Left hindlimb (tissue), 1 donor: ENCODE measurements at regions not wholly inside any gene's neighbourhood (a gene's known extent, or its start where the extent isn't known, plus 50 kb on each side); places are given as distances from the start of the nearest gene placed in this dataset.

Experiments used
- DNase-seq: peaks from one replicate; pipeline ENCODE4 v3.0.0-alpha.2; 2018

DNA sequence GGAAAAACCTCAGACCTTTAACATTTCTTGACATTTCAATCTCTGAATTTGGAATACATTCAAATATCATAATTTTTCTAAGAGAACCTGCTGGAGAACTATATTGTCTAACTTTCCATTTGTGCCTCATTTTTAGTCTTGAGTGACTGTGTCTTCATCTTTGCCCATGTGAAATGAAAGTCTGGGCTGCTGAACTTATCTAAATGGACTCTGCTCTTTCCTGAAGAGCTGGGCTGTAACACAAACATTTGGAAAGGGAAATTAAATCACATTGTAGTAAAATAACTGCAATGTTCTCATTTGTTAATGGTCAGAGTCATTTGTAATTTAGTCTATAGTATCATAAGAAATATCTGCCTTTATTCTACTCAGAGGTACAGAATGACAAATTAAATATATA lies 373.1 kb downstream of the LRIG3 start:
- no peak for DNase-seq

DNA sequence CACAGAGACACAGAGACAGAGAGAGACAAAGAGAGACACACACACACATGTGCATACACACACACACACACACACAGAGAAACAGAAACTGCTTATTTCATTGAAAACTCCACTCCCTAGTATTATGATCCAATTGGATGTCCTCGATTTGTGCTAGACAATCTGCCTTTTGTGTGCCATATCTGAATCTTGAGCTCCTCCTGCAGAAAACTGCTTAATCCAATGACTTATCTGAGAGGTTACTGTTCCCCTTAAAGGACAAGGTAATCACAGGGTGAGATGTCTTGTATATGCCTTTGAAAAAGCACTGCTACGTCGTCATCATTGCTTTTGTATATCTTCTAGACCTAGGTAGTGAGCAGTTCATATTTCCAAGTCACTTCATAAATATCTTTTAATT lies 371.5 kb downstream of the LRIG3 start:
- no peak for DNase-seq

DNA sequence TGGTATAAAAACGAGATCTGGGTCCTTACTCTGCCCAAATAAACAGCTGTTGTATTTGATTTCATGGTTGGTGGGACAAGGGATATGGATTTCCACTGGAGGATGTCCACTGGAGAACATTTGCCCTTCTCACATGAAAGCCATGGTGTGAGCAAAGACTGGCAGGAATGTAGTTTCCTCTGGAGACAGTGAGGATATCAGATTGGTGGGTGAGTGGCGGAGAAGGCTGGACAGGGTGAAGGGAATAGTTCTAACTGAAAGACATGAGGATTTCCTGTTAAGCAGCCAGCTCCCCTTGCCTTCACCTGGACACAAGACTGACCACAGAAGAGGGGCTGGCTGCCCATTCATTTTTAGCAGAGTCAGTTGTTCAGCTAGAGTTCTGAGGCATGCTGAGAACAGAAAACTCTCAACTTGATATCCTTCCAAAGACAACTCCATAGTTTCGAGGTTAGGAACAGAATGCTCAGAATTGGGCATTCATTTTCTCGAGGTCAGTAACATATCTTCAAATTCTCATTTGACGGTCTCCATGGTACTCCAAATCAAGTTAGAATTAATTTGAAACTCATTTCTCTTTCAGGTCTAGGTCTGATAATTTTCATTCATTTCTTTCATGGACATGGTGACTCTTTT lies 365.7 kb downstream of the LRIG3 start:
- no peak for DNase-seq

GRCh38 chr12:58557171-58557570 lies 363.1 kb downstream of the LRIG3 start:
- no peak for DNase-seq

DNA sequence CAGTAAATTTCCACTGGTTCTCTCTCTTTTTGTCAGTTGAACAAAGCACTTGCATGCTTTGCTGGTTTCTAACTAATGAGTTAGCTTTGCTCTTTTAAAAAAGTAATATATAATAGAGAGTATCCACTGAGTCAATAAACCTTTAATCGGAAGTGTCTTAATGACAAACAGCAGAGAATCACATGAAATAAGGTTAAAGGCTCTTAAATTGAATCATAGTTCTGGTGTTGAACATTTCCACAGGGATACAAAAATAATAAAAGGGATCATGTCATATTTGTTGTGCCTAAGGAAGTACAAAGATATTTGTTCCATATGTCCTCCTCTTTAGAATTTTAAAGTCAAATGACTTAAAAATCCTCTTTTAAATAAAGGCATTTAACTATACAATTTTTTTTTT lies 362.6 kb downstream of the LRIG3 start:
- no peak for DNase-seq

DNA sequence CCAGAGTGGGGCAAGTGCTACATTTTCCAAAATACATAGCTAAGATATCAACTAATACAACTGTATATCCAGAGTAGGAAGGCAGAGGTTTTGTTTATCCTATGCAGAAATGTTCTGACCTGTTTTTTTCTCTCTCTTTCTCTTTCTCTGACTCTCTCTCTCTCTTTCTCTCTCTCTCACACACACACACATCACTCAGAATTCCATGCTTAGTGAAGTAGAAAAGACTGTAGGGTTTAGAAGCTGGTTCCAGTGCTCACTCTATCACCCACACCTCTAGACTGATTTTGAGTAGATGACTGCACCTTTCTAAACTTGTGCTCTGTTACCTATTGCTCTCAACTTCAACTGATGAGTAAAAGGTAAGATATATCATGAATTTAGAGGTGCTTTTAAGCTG lies 356.7 kb downstream of the LRIG3 start:
- no peak for DNase-seq

GRCh38 chr12:58564721-58565120 lies 355.6 kb downstream of the LRIG3 start:
- no peak for DNase-seq

GRCh38 chr12:58566599-58566998 lies 353.7 kb downstream of the LRIG3 start:
- DNase-seq: no peak

DNA sequence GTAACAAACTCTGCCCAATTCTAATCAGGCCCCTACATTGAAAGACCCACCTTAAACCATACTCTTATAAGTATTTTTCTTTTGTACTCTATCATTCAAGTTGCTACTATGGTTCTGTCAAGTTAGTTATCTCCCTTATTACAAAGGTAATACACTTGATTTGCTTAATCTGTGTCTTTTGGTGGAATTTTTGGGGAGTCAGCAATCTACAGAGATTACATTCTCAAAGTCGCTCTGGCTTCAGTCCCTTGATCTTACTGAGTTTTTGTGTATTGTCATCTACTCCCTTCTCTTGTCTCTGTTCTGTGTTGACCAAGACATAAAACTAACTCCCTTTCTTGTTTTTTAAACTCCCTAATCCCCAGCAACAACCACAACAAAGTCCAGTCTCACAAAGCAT lies 353.1 kb downstream of the LRIG3 start:
- DNase-seq: no peak

- no peak for DNase-seq
Observed at GRCh38 chr12:58570411-58570810, 349.9 kb downstream of the LRIG3 start.

DNA sequence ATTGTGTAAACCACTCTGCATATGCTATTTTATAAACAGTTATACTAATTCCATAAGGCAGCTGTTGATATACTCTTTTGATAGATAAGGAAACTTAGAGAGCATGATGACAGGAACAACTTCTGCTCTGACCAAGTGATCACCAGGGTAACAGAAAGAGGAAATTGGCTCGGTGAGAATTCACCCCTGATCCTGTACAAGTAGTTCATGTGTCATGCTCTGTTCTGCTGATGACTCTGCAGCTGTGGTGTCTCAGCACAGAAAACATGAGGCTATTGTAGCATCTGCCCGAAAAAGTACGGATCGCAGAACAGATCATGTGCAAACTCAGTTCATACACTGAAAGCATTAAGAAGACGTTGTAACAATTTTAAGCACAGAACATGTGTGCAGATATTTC lies 345.0 kb downstream of the LRIG3 start:
- peak; percentile 48 for DNase-seq

DNA sequence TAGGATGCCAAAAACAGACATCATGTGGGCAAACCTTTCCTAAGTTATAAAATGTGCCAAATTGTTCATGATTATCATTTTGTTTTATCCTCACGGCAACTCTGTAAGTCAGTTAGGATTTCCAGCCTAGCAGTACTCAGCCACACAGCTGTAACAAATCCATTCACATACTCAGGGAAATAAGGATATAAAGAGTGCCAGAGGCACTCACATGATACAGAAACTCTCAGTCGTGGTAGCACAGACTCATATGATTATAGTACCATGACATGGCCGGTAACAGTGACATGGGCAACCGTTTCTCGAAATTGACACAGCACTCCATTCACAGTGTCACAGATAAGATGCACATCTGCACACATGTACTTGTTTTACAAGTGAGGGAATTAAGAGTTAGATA lies 344.2 kb downstream of the LRIG3 start:
- no peak for DNase-seq

- DNase-seq: no peak
Observed at GRCh38 chr12:58576916-58577315, 343.4 kb downstream of the LRIG3 start.

GRCh38 chr12:58580095-58580494 lies 340.2 kb downstream of the LRIG3 start:
- DNase-seq: no peak

DNA sequence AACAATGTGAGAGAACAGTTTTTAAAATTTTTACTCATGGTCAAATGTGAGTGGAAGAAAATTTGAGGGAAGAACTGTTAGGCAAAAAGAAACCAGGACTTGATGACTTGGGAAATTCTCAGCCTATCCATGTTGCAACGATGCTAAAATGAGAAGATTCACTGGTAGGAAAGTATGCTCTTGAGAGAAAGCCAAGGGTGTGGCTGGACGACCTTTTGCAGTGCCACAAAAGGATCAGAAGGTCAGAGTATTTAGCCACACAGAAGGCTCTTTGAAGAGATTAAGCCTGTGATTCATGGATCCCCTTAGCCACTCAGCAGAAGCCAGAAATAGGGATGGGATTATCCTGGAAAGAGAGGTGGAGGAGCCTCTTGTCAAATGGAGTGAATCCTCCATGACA lies 336.8 kb downstream of the LRIG3 start:
- DNase-seq: no peak

- DNase-seq: no peak
Observed at GRCh38 chr12:58583940-58584339, 336.4 kb downstream of the LRIG3 start.

GRCh38 chr12:58584880-58585279 lies 335.4 kb downstream of the LRIG3 start:
- DNase-seq: no peak

DNA sequence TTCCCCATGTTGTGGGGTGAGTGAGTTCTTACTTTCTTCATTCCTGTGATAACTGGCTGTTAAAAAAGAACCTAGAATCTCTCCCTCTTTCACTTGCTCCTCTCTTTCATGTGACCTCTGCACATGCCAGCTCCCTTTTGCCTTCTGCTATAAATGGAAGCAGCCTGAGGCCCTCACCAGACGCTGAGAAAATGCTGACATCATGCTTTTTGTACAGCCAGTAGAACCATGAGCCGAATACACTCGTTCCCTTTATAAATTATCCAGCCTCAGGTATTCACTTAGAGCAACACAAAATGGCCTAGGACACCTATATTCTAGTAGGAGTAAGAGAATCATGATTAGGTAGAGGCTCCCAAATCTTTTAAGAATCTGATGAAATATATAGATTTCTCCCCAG lies 333.5 kb downstream of the LRIG3 start:
- DNase-seq: no peak

DNA sequence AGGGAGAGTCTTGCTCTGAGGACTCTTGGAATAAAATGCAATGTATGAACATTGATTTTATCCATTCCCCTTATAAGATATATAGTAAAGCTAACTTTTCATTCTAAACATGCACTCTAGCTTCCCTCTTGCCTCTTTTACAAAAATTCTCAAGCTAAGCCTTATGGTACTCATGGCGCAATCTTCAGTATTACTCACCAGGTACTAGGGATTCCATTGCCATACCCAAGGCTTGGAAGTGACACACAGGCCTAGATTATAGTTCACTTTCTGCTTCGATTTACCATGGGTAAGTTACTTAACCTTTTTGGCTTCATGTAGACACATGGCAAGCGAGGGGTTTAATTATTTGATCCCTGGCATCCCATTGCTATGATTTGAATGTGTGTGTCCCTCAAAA lies 331.5 kb downstream of the LRIG3 start:
- no peak for DNase-seq

GRCh38 chr12:58592475-58593207 lies 327.7 kb downstream of the LRIG3 start:
- no peak for DNase-seq

DNA sequence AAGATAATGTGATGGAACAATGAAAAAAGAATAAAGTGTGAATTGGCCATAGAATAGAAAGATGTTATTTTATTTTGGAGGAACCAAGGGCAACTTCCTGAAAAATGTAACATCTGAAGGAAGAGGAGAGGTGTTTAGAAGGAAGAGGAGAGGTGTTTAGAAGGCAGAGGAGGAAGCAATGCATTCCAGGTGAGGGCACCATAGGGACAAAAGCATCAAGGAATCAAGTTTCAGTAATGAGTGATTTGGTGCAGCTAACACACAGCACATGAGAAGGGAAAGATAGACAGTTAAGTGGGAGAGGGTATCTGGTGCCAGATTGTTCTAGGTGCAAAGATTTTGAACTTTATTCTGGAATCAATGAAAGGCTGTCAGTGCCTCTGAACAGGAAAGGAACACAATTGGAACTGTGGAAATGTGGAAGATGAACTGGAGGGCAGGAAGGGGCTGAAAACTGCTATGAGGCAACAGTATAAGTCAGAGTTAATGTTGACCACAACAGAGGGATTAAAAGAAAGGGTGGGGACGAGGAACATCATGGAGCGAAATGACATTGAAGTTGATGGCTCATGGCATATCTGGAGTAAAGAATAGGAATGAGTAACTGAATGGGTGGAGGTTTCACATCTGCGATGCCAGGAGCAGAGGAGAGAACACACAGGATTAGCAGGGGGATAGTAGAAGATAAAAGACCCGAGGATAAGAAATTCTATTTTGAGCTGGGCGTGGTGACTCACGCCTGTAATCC lies 326.6 kb downstream of the LRIG3 start:
- DNase-seq: no peak

DNA sequence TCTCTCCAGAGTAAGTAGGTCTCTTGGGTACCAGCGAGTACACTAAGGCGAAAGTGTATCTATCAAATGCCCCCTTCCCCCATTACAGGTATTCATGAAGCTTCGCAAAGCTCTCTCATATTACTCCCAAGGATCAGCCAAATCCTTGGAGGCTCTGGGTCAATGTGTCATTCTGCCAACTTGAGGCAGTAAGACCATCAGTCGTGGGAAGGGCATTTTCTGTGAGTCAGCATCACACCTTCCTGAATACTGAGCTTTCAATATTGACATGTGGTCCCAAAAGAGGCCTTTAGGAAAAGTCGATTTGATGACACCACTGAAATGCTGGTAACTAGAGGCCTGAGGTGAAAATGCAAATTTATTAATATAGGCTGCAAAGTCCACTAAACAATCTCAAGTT lies 323.9 kb downstream of the LRIG3 start:
- DNase-seq: no peak

- DNase-seq: no peak
Observed at GRCh38 chr12:58601529-58601928, 318.8 kb downstream of the LRIG3 start.

DNA sequence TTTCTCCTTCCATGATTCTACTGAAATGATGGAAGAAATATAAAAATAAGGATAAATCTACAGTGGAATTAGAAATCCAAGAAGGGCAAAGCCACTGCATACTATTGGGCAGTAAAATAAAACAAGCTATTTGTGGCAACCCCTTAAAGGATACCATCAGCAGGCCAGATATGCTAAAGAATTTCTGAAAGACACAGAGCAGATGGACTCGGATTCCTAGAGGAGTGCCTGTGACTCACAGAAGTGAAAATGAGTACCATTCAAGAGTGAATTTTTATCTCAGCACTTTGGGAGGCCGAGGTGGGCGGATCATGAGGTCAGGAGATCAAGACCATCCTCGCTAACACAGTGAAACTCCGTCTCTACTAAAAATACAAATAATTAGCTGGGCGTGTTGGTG lies 318.1 kb downstream of the LRIG3 start:
- DNase-seq: no peak
